COLO668 (cell line): ENCODE measurements at regions not wholly inside any gene's neighbourhood (a gene's known extent, or its start where the extent isn't known, plus 50 kb on each side); places are given as distances from the start of the nearest gene placed in this dataset.
A peak's percentile ranks its signal among the peaks of the same experiment; 100 is the strongest.

ENCODE experiments used
- DNase-seq: peaks from one replicate; lab custom pipeline; 2025; ENCODE audit not compliant: unreplicated experiment; lab: John Stamatoyannopoulos, UW

DNA sequence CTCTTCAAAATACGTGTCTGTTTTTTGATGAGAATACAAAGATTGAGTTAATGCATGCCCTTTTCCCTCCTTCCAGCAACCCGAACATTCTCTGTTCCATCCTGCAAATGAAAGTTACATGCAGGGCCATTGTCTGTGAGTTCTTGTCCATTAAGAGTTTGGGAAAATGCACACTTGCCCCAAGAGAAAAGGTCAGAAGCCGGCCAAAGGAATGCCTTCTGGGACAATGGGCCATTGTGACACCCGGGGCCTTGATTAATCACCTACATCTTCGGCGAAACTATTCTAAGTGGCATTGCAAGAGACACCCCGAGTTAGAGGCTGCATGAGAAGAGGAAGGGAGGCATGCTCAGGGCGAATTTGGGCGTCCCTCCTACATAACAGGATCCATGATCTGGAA lies 73.7 kb upstream of the COPS8 start:
- no peak for DNase-seq

DNA sequence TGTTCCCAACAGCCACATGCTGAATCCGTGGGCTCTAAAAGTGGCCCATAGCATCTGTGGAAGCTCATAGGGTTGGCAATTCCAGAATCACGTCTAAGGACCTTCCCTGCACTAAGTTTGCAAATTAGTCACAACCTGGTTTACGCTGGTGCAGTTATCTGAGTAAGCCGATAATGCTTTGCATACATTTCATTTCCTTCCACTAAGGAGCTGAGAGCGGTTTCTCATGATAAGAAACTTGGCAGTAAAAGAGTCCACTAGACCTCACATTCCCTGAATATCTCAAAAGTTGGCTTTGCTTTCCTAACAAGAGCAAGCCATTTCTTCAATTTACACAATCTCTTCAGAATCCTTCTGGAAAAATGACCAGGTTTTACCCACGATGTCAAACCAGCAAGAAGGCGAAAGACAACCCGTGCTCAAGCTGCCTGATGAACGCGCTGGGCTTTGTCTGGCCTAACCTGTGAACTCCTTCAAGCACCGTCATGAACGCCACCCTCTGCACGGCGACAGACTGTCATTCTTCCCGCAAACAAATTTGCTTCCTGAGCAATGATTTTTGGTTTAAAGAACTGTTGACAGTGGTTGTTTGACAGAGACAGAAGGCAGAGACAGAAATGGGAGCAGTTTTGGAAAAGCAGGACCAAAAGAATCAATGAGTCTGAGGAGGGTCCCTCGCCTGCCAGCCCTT lies 73.0 kb upstream of the COPS8 start:
- DNase-seq, result no peak

DNA sequence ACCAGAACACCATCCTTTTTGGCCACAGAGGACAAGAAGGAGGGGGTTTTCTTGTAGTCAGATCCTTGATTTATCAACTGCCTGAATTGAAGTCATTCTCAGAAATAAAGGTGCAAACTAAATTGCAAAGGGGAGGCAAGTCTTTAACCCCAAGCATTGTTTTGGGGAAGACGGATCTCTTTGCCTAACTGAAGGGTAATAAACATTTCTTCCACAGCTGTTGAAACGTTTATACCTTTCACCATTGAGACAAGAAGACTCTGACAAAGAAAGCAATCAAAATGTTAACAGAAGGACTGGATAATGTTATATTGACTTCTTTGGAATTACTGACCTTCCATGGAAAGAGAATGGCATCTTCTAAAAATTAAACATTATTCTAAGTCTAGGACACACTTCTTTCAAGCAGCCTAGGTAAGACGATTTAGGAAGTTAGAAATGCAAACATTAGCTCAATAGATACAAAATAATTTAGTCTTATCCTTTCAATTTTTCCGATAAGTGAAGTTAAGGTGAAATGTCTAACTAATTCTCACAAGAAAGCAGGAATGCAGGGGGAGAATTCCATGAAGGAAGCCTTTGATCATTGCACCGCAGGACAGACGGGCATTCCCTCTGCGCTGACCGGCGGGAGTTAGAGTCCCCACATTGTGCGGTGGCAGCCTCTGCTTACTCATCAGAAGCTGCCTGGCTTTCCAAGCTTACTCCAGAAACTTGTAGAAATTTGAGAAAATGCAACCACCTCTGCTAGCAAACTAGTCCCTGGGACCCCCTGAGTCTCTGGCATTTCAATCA lies 69.4 kb upstream of the COPS8 start:
- no peak for DNase-seq

DNA sequence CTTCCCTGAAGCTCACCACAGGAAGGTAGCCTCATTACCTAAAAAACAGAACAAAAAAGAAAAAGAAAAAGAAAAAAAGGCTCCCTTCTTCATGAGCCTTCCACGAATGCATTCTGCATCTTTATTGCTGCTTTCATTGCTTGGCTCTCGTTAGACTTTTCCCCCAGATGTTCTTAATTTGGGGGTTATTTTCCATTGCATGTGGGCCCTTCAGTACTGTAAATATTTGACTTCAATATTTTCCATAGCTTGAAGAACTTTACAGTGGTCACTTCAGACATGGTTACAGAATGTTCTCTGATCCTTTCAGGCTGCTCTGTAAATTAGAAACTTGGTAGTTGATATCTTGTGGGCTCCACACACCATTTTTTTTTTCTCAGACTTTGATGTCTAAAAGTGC lies 65.6 kb upstream of the COPS8 start:
- DNase-seq, result no peak

DNA sequence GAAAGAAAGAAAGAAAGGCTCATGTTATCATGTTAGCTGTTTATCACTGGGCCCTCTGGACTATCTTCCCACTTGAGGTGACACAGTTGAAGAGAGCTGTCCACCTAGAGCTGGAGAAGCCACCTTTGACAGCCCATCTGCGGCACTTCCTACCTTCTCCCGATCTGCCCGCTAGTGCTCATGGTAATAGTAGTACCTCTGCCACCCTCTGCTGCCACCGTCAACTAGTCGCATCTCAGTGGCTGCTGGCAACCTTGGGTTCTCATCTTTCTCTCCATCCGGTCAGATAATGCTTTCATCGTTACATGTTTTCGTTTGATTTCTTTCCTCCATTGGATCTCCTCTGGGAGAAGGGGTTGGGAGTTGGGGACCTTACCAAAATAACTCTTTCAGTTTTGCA lies 63.2 kb upstream of the COPS8 start:
- DNase-seq, result no peak

DNA sequence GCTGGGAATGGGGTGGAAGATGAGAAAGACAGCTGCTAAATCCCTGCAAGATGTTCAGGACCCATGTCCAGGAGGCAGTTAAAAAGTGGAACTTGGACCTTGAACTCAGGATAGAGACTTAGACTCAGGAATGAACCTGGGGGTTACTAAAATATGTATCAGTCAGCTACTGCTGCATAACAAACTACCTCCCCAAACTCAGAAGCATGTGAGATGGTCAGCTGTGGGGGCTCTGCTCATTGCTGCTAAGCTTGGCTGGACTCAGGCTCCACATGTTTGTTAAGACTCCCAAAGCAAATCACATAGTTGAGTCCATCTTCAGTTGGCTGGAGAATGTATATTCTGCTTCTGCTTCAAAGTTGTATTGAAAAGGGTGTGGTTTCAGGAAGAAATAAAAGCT lies 61.4 kb upstream of the COPS8 start:
- no peak for DNase-seq

DNA sequence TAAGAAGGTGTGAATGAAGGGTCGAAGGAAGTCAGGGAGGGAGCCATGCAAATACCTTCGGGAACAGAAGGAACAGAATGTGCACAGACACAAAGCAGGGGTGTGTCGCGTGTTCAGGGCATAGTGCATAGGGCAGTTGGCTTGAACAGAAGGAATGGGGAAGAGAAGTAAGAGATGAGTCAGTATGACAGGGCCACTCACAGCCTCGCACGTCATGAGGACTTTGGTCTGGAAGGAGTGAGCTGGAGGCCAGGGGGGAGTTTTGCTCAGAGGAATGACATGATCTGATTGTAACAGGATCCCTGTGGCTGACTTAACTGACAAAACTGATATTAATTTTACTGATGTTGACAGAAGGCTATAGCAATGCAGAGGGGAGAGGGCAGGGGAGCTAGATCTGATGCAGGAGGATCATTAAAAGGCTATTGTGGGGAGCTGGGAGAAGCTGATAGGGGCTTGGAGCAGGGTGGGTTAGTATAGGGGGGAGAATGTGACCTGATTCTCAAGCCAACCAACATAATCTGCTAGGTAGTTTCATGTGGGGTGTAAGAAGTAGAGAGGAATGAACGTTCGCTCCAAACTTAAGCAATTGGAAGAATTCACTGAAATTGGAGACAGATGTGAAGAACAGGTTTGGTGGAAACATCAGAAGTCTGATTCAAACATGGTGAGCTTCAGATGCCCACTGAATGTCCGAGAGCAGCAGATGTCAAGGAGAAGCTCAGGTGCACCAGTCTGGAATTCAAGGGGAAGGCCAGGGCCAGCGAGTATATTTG lies 60.4 kb upstream of the COPS8 start:
- no peak for DNase-seq

DNA sequence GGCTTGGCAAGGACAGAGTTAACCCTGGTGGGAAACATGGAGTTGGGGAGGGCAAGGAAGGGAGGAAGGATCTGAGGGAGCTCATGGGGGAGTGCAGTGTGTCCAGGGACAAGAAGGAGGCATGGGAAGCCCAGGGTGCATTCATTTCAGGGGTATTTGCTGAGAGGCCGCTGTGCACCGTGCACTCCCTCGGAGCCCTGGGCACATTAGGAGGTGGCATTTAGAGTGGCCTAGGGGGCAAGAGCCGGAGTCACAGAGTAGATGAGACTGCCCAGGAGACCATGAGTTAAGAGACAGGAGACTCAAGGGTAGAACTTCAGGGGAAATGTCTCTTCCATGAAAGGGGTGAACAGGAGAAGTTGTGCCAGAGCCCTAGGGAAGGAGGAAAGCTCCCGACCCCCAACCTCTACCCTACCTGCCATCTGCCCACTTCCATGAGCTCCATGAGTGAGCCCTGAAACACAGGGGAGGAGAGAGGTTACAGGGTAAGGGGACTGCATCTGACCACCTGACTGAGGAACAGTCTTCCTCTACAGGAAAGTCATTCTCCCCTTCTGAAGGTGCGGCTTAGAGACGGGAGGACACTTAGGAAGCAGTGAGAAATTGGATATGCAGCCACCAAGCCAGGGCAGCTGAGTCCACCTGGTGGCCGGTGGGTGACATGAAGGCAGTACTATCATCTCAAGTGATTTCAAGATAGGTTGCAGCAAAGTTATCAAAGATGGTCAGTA lies 58.5 kb upstream of the COPS8 start:
- peak; percentile 68 for DNase-seq

DNA sequence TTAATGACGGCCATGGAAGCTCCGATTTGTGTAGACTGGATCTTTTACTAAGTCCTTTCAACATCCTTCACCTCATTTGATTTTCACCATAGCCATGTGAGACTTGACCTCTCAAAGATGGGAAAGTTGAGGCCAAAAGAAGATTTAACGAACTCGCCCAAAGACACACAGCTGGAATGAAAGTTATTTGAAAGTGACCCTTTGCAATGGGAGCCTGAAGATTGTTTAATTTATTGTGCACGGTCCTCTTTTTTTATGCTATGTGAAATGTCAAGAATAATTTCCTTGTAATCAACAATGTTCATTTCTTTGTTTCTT lies 58.0 kb upstream of the COPS8 start:
- no peak for DNase-seq

DNA sequence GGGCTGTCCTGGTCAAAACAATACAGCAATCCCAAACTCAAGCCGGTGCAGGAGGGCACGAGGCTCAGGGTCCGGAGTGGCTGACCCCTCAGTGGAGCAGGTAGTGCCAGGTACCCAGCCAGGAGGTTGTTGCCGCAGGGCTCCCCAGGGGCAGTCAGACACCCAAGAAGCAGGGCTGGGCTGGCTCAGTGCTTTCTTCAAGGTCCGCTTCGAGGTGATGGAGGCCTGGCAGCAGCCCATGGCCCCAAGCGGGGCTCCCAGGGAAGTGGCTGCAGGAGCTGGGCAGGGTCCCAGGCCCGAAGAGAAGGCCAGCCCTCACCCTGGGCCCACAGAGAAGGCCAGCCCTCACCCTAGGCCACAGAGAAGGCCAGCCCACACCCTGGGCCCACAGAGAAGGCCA lies 55.3 kb upstream of the COPS8 start:
- DNase-seq, result no peak

DNA sequence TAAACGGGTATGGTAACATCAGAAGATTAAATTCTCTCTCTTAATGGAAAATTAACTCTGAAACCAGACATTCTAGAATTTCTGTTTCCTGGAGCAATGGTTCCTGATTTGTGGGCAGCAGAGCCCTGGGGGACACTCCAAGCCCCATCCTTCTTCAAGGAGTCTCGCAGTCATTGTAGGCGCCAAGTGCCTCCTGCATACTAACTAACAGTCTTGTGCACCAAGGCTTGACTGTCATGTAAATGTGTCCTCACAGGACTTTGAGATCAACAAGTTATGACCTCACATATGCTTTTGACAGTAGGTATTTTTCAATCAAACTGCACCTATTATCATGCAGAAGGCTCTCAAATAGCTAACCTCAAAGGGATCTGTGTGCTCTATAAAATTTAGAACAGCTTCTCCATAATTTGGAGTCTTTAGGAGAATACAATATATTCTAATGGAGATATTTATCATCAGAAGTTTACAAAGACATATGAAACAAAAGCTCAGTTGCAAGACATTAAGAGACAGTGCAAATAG lies 52.1 kb upstream of the COPS8 start:
- no peak for DNase-seq

DNA sequence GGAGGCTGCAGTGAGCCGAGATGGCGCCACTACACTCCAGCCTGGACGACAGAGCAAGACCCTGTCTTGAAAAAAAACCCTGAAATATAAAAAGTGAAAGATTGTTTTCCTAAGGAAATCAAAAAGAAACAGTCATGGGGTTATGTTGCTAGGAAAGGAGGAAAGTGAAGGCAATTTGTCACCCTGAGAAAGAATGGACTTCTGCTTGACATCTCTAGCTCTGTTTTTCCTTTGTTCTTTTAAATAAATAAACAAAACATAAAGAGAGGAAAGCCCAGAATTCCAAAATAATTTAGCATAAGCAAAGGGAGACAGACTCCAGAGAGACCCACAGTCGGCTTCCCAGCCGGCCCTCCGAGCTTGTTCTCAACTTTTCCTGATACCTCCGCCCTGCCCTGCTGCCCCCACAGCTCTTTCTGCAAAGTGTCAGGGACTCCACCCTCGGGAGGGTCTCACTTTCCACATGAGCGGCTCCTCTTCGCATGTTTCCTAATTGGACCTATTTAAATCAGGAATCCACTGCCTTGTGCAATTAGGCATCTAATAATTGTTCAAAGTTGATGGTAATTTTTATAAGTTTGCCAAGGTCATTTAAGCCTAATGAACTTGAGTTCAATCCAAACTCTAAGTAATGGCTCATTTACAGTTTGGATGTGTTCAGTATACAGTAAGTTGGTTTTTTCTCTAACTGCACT lies 49.8 kb upstream of the COPS8 start:
- DNase-seq, result no peak
